Activated CD8-positive, alpha-beta memory T cell treated with anti-CD3 and anti-CD28 coated beads, Interleukin-2, amount 10 ng/mL, durations not matched to agents 7 days and 5 days (primary cell): ENCODE measurements at regions not wholly inside any gene's neighbourhood (a gene's known extent, or its start where the extent isn't known, plus 50 kb on each side); places are given as distances from the start of the nearest gene placed in this dataset.
"Not testable (repeated sequence)": the region's sequence is repeated elsewhere in the genome, so short reads cannot be mapped to it uniquely, and the experiment has no call there.

Experiments
- ATAC-seq: fragments of 150-1000 bp; cut with Tn5 transposase; one replicate; pipeline ENCODE4 v1.10.0; 2021; ENCODE audit warnings: moderate library complexity
- CTCF ChIA-PET: fragments of 350-600 bp; sonication (Branson Sonifier 250); formaldehyde crosslinking; loops from one replicate; lab custom pipeline; 2021; ENCODE audit warnings: antibody characterized with exemption; lab: Charles Lee
- DNase-seq: peaks from one replicate; pipeline ENCODE4 v3.0.0-alpha.2; 2020
- H3K27ac Mint-ChIP-seq: one replicate; pipeline ENCODE4 v1.8.0; 2021; ENCODE audit warnings: mild to moderate bottlenecking, mixed read lengths
- H3K27me3 Mint-ChIP-seq: one replicate; pipeline ENCODE4 v1.8.0; 2021; ENCODE audit warnings: mixed read lengths
- H3K36me3 Mint-ChIP-seq: one replicate; pipeline ENCODE4 v1.8.0; 2021; ENCODE audit warnings: mild to moderate bottlenecking, mixed read lengths
- H3K4me1 Mint-ChIP-seq: one replicate; pipeline ENCODE4 v1.8.0; 2021; ENCODE audit warnings: mixed read lengths
- H3K4me3 Mint-ChIP-seq: one replicate; pipeline ENCODE4 v1.8.0; 2021; ENCODE audit warnings: mild to moderate bottlenecking, moderate library complexity, mixed read lengths
- H3K9me3 Mint-ChIP-seq: one replicate; pipeline ENCODE4 v1.8.0; 2022; ENCODE audit warnings: low read depth, mixed read lengths

DNA sequence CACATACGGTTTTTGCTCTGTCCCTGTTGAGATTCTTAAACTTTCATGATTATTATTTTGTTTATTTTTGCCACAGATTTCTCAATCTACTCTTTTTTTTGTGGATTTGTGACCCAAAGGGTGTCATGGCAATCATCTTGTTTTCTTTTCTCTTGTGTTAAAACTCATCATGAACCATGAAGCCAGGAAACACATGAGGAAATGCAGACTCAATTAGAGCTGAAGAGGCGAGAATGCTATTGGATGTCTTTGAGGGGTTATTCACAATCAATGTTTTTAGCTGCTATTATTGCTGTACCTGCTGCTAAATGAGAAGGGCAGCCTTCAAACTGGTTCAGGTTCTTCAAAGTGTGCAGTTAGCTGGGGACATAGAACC, 99.5 kb upstream of the MMADHC start:
- H3K4me3 Mint-ChIP-seq = no peak overlapping the region
- CTCF ChIA-PET = no interaction called here
- peaks cover 6% of the 10 kb centered on the region for H3K9me3 Mint-ChIP-seq
- DNase-seq = no peak
- H3K36me3 Mint-ChIP-seq = no peaks in the 10 kb centered on the region
- no peaks in the 10 kb centered on the region for H3K27me3 Mint-ChIP-seq
- ATAC-seq = no peak
- no peaks in the 10 kb centered on the region for H3K4me1 Mint-ChIP-seq
- no peak overlapping the region for H3K27ac Mint-ChIP-seq

DNA sequence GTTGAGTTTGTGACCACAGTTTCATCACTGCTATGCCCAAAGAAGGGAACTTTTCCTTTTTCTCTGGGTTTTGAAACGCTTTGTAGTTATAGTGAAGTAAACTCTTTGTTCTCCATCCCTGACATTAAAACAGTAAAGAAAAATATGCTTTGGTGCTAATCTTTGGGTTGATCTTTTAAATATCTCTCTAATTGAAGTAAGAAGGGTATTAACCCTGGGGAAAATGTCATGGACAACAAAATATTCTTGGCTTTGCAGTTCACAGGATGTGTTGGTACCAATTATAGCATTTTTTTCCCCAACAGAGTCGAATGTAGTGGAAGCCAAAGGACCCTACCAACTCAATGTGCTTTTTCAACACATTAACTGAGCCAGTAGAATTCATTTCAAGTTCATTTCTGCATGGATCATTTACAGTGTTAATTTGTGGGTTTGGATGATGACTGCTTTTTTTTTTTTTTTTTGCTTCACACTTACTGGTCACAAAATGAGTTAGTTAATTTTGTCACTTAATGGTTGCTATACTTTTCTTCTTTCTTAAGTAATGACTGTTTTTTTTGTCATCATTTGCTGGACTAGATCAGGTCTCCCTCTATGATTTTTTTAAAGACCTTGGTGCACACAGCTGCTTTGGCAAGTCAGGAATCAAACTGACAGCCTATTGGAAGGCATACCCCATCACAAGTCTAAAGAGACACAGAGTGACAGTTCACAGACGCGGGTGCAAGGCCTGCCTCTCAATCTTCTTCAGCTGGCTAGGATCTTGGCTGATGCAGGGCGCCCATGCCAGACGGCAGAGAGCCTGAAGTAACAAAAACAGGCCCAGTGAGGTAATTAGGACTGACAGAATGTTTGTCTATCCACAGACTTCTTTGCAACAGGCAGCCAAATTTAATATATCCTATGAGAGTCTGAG, 98.8 kb upstream of the MMADHC start:
- ATAC-seq = no peak
- Mint-ChIP-seq H3K36me3 (no peaks in the 10 kb centered on the region), H3K27ac (no peak overlapping the region), H3K27me3 (no peaks in the 10 kb centered on the region), H3K4me3 (no peak overlapping the region), H3K4me1 (no peaks in the 10 kb centered on the region), H3K9me3 (peaks cover 6% of the 10 kb centered on the region)
- DNase-seq = no peak
- CTCF ChIA-PET = no interaction called here

DNA sequence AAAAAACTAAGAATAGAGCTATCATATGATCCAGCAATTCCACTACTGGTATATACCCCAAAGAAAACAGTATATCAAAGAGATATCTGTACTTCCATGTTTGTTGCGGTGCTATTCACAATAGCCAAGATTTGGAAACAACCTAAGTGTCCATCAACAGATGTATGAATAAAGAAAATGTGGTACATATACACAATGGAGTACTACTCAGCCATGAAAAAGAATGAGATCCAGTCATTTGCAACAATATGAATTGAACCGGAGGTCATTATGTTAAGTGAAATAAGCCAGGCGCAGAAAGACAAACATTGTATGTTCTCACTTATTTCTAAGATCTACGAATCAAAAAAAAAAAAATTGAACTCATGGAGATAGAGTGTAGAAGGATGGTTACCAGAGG, 97.8 kb upstream of the MMADHC start:
- H3K27ac Mint-ChIP-seq, DNase-seq, H3K4me3 Mint-ChIP-seq, H3K27me3 Mint-ChIP-seq, CTCF ChIA-PET, ATAC-seq, H3K4me1 Mint-ChIP-seq, H3K9me3 Mint-ChIP-seq, H3K36me3 Mint-ChIP-seq: not testable (repeated sequence)

DNA sequence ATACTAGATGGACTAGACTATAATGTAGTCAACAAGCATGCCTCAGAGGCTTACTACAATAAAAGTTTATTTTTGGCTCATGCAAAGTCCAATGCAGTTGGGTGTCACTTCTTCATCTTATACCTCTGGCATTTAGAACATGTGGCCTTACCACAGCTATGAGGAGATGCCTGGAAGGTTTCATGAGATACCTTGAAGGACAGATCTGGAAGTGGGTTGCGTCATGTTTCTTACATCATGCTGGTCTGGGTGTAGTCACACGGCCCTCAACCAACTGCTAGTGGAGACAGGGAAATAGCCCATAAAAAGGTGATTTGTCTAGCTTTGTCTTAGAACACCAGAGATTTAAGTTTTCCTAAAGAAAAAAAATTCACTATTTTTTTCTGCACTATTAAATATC, 91.7 kb upstream of the MMADHC start:
- Mint-ChIP-seq H3K4me3 (no peak overlapping the region), H3K27ac (no peak overlapping the region), H3K36me3 (no peaks in the 10 kb centered on the region), H3K27me3 (no peaks in the 10 kb centered on the region), H3K4me1 (no peaks in the 10 kb centered on the region), H3K9me3 (no peaks in the 10 kb centered on the region)
- ATAC-seq (no peak), DNase-seq (no peak)
- CTCF ChIA-PET = no interaction called here

DNA sequence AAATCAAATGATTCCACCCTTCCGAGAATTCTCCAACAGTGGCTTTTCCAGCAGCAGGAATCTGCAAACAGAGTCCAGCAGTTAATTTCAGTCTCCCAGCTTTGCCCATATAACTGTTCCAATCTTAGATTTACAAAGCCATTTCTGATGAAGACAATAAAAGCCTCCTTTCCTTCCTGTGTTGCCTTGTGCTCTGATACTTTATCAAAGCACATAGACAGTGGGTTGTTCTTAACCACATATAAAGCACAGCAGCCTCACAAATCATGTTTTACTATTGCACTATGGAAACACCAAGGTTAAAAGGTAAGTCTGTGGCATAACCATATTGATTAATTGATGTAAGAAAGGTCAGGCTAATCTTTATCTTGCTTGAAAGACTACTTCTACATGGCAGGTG, 89.8 kb upstream of the MMADHC start:
- Mint-ChIP-seq H3K4me3 (no peak overlapping the region), H3K27ac (no peak overlapping the region), H3K4me1 (no peaks in the 10 kb centered on the region), H3K27me3 (no peaks in the 10 kb centered on the region), H3K9me3 (no peaks in the 10 kb centered on the region), H3K36me3 (no peaks in the 10 kb centered on the region)
- ATAC-seq = no peak
- DNase-seq = no peak
- CTCF ChIA-PET = no interaction called here

DNA sequence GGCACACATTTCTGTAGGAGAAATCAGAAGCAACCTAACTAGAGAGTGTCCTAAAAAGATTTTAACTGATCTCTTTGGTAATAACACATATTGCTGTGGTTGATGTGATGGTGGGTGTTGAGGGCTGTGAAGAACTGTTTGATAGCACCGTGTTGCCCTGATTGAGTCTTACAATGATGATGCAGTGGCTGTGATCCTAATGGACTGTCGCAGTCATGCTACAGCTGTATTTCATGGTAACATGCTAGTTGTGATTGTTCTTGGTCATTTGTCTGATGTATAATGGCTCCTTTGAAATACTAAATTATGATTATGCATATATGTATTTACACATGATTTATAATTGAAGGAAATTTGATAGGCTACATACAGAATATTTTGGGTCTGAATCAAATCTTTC, 82.5 kb upstream of the MMADHC start:
- CTCF ChIA-PET = no interaction called here

DNA sequence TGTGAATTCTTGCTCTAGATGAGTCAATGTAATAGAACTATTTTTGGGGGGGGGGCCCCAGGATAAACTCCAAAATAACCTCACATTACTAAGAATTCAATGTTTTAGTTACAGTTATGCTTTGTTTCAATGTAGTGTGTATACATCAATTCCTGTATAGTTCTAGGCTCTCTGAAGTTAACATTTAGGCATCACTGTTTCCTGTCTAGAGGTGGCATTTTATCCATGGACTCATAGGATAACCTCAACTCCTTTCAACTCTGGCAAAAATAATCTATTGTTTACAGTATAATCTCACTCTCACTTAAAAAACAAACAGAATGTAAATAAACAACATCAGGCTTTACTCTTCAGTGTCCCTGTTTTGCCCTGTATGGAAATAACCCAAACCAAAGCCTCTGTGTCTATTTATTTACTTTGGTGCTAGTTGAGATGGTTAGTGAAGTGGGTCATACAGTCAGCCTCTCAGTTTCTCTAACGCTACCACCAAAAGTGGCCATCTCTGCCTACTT, 79.3 kb upstream of the MMADHC start:
- Mint-ChIP-seq H3K4me1 (no peaks in the 10 kb centered on the region), H3K4me3 (no peak overlapping the region), H3K27ac (no peak overlapping the region), H3K36me3 (no peaks in the 10 kb centered on the region), H3K27me3 (no peaks in the 10 kb centered on the region), H3K9me3 (no peaks in the 10 kb centered on the region)
- ATAC-seq (no peak), DNase-seq (no peak)
- CTCF ChIA-PET = no interaction called here

More for the DNA sequence above, 82.5 kb upstream of the MMADHC start:
- Mint-ChIP-seq H3K27ac (no peak overlapping the region), H3K4me1 (no peaks in the 10 kb centered on the region), H3K36me3 (no peaks in the 10 kb centered on the region), H3K9me3 (no peaks in the 10 kb centered on the region), H3K4me3 (no peak overlapping the region), H3K27me3 (no peaks in the 10 kb centered on the region)
- ATAC-seq = no peak
- no peak for DNase-seq

DNA sequence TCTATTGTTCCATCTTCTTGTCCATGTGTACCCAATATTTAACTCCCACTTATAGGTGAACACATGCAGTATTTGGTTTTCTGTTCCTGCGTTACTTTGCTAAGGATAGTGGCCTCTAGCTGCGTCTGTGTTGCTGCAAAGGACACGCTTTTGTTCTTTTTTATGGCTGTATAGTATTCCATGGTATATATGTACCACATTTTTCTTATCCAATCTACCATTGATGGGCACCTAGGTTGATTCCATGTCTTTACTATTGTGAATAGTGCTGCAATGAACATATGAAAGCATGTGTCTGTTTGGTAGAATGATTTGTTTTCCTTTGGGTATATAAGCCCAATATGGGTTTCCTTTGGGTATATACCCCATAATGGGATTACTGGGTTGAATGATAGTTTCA, 77.3 kb upstream of the MMADHC start:
- H3K4me3 Mint-ChIP-seq = no peak overlapping the region
- H3K36me3 Mint-ChIP-seq = no peaks in the 10 kb centered on the region
- H3K9me3 Mint-ChIP-seq = no peaks in the 10 kb centered on the region
- no peak overlapping the region for H3K27ac Mint-ChIP-seq
- ATAC-seq (no peak), DNase-seq (no peak)
- no peaks in the 10 kb centered on the region for H3K27me3 Mint-ChIP-seq
- no peaks in the 10 kb centered on the region for H3K4me1 Mint-ChIP-seq
- CTCF ChIA-PET = no interaction called here

DNA sequence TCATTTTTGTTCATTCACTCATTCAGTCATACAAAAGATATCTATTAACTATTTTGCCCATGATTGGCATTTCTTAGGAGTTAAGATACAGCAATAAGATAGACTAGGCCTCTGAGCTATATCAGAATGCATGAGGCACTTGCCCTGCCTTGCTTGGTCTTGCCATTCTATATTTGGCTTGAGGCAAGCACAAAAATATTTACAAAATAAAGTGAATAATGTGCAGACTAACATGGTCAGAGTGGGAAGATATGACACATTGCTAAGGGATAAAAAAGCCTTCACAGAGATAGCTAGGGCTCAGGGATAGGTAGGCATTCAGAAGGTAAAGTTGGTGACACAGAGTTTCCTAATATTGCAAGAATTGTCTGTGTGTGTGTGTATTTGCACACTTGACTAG, 75.0 kb upstream of the MMADHC start:
- CTCF ChIA-PET = no interaction called here
- no peak for DNase-seq
- ATAC-seq = no peak
- Mint-ChIP-seq H3K27me3 (peaks cover 4% of the 10 kb centered on the region), H3K36me3 (no peaks in the 10 kb centered on the region), H3K4me3 (no peak overlapping the region), H3K9me3 (no peaks in the 10 kb centered on the region), H3K27ac (no peak overlapping the region), H3K4me1 (no peaks in the 10 kb centered on the region)

DNA sequence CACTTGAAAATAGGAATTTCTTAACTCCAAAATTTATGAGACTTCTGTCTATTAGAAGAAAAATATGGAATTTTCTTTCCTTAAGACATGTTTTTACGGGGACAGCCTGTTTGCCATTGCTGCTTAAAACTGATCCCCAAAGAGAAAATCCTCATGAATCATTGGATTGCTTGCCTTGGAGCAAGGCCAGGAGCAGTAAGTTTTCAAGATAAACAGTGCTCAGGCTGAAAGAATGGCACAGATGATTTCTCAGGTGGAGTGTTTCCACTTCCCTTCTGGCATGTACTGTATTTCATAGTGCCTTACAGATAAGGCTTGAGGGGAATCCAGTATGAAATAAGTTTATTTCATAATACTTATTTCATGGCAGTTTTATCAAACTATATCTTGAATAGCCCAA, 74.3 kb upstream of the MMADHC start:
- H3K36me3 Mint-ChIP-seq = no peaks in the 10 kb centered on the region
- H3K4me3 Mint-ChIP-seq = no peak overlapping the region
- H3K27me3 Mint-ChIP-seq = peaks cover 4% of the 10 kb centered on the region
- CTCF ChIA-PET = no interaction called here
- no peaks in the 10 kb centered on the region for H3K9me3 Mint-ChIP-seq
- no peak overlapping the region for H3K27ac Mint-ChIP-seq
- no peaks in the 10 kb centered on the region for H3K4me1 Mint-ChIP-seq
- DNase-seq (no peak), ATAC-seq (no peak)

DNA sequence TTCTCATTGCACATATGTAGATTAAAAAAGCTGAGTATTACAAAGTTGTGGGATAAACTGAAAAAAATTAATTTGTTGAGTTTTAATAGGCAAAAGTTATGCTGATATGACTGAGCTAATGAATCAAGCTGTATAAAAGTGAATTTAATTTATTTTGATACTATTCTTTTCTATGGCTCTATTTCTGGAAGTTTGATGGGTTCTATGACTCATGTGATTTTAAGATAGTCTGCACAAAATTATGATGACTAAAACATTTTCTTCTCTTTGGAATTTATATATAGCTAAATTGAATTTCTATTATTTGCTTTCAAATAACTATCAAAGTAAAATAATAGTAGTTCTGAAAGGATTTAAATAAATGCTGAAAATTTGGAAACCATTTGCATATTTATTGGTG, 71.0 kb upstream of the MMADHC start:
- Mint-ChIP-seq H3K36me3 (no peaks in the 10 kb centered on the region), H3K27me3 (peaks cover 4% of the 10 kb centered on the region), H3K9me3 (no peaks in the 10 kb centered on the region), H3K4me3 (no peak overlapping the region), H3K4me1 (no peaks in the 10 kb centered on the region), H3K27ac (no peak overlapping the region)
- DNase-seq = no peak
- CTCF ChIA-PET = no interaction called here
- no peak for ATAC-seq

DNA sequence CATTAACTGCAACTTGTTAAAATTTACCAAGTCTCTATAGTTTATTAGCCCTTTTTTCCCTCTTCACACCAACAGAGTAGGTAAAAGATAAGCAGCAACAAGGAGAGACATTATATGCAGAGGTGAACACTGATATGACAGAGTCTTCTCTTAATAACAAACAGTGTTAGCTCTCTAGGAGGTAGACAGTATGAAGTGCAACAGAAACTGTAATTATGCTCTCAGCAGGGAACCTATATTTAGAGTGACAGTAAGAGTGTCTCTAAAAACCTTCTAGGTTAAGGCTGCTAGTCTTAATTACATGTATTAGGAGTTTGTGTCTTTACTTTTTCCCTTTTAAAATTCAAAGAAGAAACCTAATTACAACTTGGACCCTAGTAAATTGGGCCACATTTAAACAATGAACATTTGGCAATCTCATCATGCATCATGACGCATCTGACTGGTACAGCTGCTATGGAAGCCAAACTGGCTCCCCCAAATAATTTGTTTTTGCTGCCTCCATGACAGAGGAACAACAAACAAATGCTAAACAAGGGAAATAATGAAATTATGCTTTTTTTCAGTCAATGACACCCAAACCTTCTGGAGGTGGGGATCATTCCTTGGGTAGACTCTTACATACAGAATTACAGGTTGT, 69.9 kb upstream of the MMADHC start:
- Mint-ChIP-seq H3K9me3 (no peaks in the 10 kb centered on the region), H3K27me3 (peaks cover 4% of the 10 kb centered on the region), H3K36me3 (no peaks in the 10 kb centered on the region), H3K27ac (no peak overlapping the region), H3K4me3 (no peak overlapping the region), H3K4me1 (no peaks in the 10 kb centered on the region)
- CTCF ChIA-PET = interaction anchor here (1.1 kb wide), 1 partner anchor 59 kb away, joined by 3 read pairs; no protein-coding TSS in a partner anchor
- no peak for DNase-seq
- no peak for ATAC-seq

DNA sequence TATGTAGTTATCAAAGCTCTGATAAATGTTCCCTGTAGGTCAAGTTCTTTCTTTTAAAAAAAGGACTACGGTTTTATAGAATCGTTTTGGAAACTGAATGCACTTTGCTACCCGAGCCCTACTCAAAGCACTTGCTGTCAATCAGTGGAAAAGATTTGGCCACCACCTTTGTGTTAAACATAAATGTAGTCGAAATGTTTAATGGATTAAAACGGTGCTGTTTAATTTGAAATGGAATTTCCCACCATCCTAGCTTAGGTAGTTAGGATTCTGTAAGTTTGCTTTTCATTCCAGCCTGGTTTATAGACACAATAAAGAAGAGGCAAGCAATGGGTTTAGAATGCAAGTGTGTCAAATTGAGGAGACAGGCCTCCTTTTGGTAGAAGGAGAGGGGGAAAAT, 69.4 kb upstream of the MMADHC start:
- H3K4me1 Mint-ChIP-seq = no peaks in the 10 kb centered on the region
- CTCF ChIA-PET = interaction anchor here (1.1 kb wide), 1 partner anchor 59 kb away, joined by 3 read pairs; no protein-coding TSS in a partner anchor
- H3K4me3 Mint-ChIP-seq = no peak overlapping the region
- H3K36me3 Mint-ChIP-seq = no peaks in the 10 kb centered on the region
- no peaks in the 10 kb centered on the region for H3K9me3 Mint-ChIP-seq
- DNase-seq (no peak), ATAC-seq (no peak)
- peaks cover 4% of the 10 kb centered on the region for H3K27me3 Mint-ChIP-seq
- no peak overlapping the region for H3K27ac Mint-ChIP-seq

DNA sequence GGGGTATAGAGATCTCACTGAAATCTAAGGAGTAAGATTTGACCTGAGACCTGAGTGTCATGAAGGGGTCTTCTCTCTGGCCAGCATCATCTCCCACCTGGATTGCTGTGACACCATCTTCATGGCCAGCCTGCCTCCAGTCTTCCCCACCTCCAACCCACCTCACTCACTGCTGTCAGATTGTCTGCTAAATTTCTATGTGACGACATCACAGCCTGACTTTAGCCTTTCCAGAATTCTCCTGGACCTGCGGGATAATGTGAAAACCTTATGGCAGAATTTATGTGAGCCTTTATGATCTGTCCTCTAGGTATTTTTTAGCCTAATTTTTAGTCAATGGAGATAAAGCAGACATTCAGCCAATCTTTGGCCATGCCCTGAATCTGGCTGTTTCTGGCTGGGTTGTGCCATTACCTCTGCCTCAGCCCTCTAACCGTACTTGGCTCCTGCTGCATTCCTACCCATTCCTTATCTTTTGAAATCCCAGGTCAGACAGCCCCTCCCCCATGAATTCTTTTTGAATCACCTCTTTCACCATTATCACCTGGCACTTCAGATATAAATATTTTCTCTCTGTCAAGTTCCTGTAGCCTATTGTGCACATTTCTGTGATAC, 66.4 kb upstream of the MMADHC start:
- Mint-ChIP-seq H3K27me3 (peaks cover 4% of the 10 kb centered on the region), H3K4me1 (no peaks in the 10 kb centered on the region), H3K9me3 (no peaks in the 10 kb centered on the region), H3K36me3 (no peaks in the 10 kb centered on the region), H3K4me3 (no peak overlapping the region), H3K27ac (no peak overlapping the region)
- ATAC-seq = no peak
- CTCF ChIA-PET = no interaction called here
- DNase-seq = no peak
